HG03378 (cell line): ENCODE measurements at regions not wholly inside any gene's neighbourhood (a gene's known extent, or its start where the extent isn't known, plus 50 kb on each side); places are given as distances from the start of the nearest gene placed in this dataset.
A peak's percentile ranks its signal among the peaks of the same experiment; 100 is the strongest.
"Not testable (repeated sequence)": the region's sequence is repeated elsewhere in the genome, so short reads cannot be mapped to it uniquely, and the experiment has no call there.

Experiments
- ATAC-seq: cut with Tn5 transposase; IDR thresholded peaks from one replicate; pipeline ENCODE4 v1.9.1; 2021; ENCODE audit warnings: mild to moderate bottlenecking, moderate library complexity; ENCODE audit not compliant: unreplicated experiment

DNA sequence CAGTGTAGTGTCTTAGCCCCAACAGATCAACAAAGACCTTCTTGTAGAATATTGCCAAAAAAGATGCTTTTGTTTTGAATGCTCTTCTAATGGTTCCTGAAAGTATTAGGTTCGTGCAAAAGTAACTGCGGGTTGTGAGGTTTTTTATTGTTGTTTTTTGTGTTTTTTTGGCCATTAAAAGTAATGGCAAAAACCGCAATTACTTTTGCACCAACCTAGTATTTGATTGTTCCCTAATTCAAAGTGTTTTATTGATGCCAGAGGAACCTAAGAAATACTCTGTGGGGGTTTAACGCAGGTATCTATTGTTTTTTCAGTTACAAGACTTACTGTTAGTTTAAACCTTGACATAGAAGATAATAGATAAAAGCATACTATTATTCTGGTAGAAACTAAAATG, 150.8 kb upstream of the DAAM1 start:
- no peak for ATAC-seq

DNA sequence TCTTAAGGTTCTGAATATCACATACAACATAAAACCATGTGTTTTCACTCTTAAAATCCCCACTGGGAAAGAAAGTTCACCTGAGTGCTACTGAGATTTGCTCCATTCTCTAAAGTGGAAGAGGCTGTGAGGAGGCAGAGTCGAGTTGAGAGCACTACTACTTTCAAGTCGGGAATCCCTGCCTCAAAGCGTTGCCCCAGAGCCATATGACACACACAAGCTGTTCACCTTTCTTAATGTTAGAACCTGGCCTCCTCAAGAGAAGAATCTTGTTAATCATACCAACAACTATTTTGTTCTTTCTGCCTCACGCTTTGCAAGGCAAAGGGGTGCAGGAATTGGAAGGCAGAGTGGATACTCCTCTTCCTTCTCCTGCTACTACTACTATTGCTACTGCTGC, 149.7 kb upstream of the DAAM1 start:
- ATAC-seq, result no peak

GRCh38 chr14:59041308-59041707, 147.2 kb upstream of the DAAM1 start:
- ATAC-seq, result no peak

DNA sequence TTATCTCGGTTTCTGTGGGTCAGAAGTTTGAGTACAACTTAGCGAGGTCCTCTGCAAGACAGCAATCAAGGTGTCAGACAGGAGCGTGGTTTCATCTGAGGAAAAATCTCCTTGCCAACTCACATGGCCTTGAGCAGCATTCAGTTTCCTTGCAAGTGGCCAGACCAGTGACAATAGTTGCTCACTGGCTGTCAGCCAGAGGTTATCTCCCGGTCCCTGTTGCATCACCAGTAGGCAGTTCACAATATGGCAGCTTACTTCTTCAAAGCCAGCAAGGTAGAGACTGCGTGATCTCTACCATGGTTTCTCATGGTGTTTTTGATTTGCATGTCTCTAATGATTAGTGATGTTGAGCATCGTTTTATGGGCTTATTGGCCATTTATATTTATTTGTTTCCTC, 143.8 kb upstream of the DAAM1 start:
- ATAC-seq, result no peak

DNA sequence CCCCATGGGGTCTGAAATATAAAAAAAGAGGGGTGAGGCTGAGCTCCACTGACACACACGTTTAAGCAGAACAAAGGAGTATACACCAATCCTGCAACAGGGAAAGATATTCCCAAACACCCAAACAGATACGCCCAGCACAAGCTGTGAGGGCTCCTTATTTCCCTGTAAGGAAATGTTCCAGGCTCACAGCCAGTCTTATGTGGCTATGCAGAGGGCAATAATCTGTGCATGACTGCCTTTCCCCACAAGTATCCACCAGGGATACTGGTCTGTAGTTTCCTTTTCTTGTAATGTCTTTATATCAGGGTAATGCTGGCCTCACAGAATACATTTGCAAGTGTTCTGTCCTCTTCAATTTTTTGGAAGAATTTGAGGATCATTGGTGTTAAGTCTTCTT, 141.7 kb upstream of the DAAM1 start:
- no peak for ATAC-seq

DNA sequence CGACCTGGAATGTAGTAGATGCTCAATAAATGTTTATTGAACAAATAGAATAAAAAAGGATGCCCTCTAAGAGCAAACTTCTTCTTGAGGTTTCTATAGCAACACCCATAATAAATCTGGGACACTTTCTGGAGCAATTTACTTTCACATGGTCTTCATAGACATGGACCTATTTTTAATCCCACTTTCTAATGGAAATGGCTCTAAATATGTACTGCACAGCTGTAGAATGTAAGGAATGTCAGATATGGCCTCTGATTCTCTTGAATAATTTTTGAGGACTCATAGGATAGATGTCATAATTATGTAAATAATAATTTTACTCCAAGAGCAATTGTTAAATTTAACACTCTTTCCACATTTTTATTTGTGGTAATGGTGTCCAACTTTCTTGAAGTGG, 133.5 kb upstream of the DAAM1 start:
- ATAC-seq, result no peak

GRCh38 chr14:59055439-59056045, 132.9 kb upstream of the DAAM1 start:
- peak; percentile 78 for ATAC-seq

DNA sequence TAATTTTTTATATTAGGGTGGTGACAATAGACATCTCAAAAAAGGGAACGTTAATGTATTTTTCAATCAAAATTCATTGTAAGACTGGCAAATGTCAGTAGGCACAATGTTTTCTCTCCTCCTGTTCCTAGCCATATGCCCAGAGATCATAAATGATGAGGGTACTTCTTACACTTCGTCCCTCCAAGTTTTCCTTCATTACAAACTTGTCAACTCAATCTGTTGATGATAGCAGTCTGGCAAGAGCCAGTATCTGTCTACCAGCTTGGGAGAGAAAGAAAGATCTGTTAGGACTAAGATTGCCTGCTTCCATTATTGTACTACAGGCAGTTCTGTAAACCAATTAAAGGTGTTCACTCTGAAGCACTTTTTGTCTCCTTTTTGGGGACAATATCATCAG, 130.9 kb upstream of the DAAM1 start:
- ATAC-seq, result no peak

GRCh38 chr14:59058776-59059175, 129.7 kb upstream of the DAAM1 start:
- not testable (repeated sequence) for ATAC-seq

- no peak for ATAC-seq
Measured at GRCh38 chr14:59060841-59061240, 127.6 kb upstream of the DAAM1 start.

DNA sequence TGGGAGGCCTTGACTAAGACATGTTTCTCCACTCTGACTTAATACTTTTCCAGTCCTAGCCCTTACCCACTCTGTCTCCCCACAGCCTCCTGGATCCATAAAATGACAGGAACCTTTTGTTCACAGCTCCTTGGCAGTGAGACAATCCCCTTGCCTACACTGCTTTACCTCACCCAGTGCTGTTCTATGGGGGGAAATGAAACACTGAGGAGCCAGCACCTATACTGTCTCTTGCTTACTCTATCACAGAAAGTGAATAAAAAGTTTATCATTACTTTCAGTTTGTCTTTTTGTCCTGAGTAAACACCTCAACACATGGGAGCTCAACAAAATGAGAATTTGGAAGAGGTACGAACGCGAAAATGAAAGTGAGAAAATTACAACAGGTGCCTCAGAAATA, 127.2 kb upstream of the DAAM1 start:
- no peak for ATAC-seq

- ATAC-seq, result no peak
Measured at GRCh38 chr14:59063259-59063658, 125.2 kb upstream of the DAAM1 start.

- ATAC-seq, result no peak
Measured at GRCh38 chr14:59067127-59067894, 121.2 kb upstream of the DAAM1 start.

DNA sequence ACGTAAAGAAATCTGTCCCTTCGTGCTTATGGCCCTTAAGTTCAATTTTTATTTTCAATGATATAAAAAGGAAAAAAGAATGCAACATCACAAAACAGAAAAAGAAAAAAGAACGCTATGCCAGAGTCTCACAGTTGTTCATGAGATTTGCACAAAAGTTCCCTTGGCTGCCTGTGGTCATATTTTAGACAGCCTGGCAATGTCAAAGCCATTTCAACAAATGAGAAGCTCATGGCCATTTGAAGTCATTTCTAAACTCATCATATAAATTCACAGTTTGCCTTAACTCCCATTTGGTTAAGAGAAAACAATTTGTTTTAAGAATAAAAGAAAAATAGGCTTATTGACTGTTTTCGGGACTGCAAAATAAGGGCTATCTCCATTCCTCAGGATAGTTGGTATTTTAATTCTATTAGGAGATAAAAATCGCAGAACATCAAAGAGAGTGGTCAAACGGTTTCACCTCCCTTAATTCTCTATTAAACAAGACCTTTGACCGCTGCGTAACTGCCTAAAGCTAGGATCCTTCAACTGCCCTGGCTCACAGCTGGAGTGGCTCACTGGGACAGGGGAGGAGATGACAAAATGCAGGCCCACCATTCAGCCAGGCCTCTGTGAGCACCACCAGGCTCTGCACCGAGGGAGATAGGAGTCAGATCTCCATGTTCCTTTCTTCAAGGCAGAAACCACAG, 119.2 kb upstream of the DAAM1 start:
- ATAC-seq, result no peak

DNA sequence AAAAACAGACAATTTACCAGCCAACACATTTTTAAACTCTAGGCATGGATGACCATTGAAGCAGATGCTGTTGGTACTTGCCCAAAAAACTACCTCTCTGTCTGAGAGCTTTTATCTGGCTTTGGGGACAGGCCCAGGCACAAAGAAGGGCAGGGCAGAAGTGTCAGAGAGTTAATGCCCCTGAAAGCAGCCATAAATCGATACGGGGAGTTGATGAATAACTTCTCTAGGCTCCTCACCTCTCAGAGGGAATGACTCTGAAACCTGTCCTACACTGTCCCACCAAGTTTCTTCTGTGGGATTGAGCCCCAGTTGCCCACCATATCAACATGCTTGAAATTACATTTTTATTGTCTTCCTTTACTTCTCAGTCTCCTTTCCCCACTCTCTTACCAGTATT, 113.0 kb upstream of the DAAM1 start:
- ATAC-seq, result no peak

DNA sequence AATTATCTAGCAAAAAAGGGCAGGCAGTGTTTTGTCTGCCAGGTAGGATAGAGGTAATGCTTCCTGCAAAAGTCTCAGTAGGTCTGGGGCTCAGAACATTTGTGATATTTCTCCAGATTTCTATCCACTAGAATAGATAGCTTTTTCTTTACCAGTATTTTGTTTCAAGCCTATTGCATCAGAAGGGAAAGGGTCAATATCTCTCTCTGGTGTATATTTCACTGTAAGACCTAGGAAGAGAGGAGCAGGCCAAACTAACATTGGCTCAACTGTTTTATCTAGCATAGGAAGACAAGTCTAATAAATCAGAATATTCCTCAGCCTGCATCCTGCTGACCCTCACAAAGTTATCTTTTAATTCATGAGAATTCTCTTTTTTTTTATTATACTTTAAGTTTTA, 106.7 kb upstream of the DAAM1 start:
- no peak for ATAC-seq

GRCh38 chr14:59085207-59085739, 103.2 kb upstream of the DAAM1 start:
- no peak for ATAC-seq

DNA sequence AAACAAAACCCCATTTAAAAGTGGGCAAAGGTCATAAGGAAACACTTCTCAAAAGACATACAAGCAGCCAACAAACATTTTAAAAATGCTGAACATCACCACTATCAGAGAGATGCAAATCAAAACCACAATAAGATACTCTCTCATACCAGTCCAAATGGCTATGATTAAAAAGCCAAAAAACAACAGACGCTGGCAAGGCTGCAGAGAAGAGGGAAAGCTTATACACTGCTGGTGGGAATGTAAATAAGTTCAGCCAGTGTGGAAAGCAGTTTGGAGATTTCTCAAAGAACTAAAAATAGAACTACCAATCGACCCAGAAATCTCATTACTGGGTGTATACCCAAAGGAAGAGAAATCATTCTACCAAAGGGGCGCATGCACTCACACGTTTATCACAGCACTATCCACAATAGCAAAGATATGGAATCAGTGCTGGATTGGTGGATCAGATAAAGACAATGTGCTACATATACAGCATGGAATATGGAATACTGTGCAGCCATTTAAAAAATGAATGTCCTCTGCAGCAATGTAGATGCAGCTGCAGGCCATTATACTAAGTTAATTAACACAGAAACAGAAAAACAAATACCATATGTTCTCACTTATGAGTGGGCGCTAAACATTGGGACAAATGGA, 102.1 kb upstream of the DAAM1 start:
- no peak for ATAC-seq

GRCh38 chr14:59087240-59087639, 101.2 kb upstream of the DAAM1 start:
- no peak for ATAC-seq

- no peak for ATAC-seq
Measured at GRCh38 chr14:59087711-59088110, 100.8 kb upstream of the DAAM1 start.

DNA sequence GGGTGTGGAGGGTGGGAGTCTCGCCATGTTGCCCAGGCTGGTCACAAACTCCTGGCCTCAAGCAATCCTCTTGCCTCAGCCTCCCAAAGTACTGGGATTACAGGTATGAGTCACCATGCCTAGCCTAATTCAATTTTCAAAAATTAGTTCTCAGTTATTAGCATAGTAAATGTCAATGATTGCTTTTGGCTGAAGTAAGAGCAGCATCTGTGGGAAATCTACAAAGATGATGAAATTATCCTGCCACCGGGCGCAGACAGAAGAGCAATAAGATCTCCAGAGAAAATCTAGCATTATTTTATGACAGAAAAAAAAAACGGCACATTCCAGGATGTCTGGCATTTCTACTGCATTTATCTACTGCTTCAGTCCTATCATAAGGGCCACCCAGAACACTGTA, 97.9 kb upstream of the DAAM1 start:
- ATAC-seq, result no peak
